H1 (cell line): ENCODE measurements at regions not wholly inside any gene's neighbourhood (a gene's known extent, or its start where the extent isn't known, plus 50 kb on each side); places are given as distances from the start of the nearest gene placed in this dataset.

Source experiments
- CTCF ChIA-PET: fragments of 300-600 bp; sonication (Branson Sonifier 250); formaldehyde crosslinking; loops from one replicate; lab custom pipeline; 2021; ENCODE audit not compliant: partially characterized antibody; lab: Charles Lee
- POLR2A ChIA-PET: fragments of 300-600 bp; sonication (Branson Sonifier 250); formaldehyde crosslinking; loops from one replicate; lab custom pipeline; 2021; ENCODE audit warnings: inconsistent platforms; ENCODE audit not compliant: partially characterized antibody; lab: Charles Lee
- DNase-seq, 2 experiments: peaks; one replicate each; pipeline versions ENCODE4 v3.0.0 to v3.0.0-alpha.2; 2010 to 2022; ENCODE audit warnings: low spot score in 2 of 2, low read depth in 1 of 2, mixed read lengths in 1 of 2
- FAIRE-seq: peaks from 2 replicates; lab custom pipeline; 2011; peaks lifted over from hg19 to GRCh38; lab: Jason Lieb, UNC
- H2AFZ ChIP-seq: 2 replicates; pipeline ENCODE4 v1.8.1; 2012; ENCODE audit warnings: low read length, inconsistent platforms
- H2AK5ac ChIP-seq: 2 replicates; pipeline ENCODE4 v1.6.1; 2013; ENCODE audit warnings: low read depth, low read length
- H2BK120ac ChIP-seq: replicated peaks from 2 replicates; pipeline ENCODE3; 2013; ENCODE audit warnings: low read depth, low read length, inconsistent platforms
- H2BK12ac ChIP-seq: 2 replicates; pipeline ENCODE4 v1.6.1; 2013; ENCODE audit warnings: low read depth, low read length
- H2BK15ac ChIP-seq: 2 replicates; pipeline ENCODE4 v1.6.1; 2013; ENCODE audit warnings: low read length
- H2BK20ac ChIP-seq: 2 replicates; pipeline ENCODE4 v1.6.1; 2013; ENCODE audit warnings: low read length
- H2BK5ac ChIP-seq: 2 replicates; pipeline ENCODE4 v1.6.1; 2013; ENCODE audit warnings: low read depth, low read length
- H3K14ac ChIP-seq: 2 replicates; pipeline ENCODE4 v1.6.1; 2013; ENCODE audit warnings: inconsistent platforms; ENCODE audit not compliant: insufficient read length
- H3K18ac ChIP-seq: 2 replicates; pipeline ENCODE4 v1.6.1; 2013; ENCODE audit warnings: low read length; ENCODE audit errors: extremely low read depth
- H3K23ac ChIP-seq: 2 replicates; pipeline ENCODE4 v1.6.1; 2013; ENCODE audit warnings: inconsistent platforms; ENCODE audit not compliant: insufficient read length
- H3K23me2 ChIP-seq: 2 replicates; pipeline ENCODE4 v1.6.1; 2013; ENCODE audit warnings: low read depth, low read length
- H3K27ac ChIP-seq: 2 replicates; pipeline ENCODE4 v1.6.1; 2011; ENCODE audit warnings: low read depth, low read length, inconsistent platforms
- H3K27me3 ChIP-seq, 4 experiments: replicated peaks in 1 of 4; 1 replicate in 1 of 4; 2 replicates in 3 of 4; pipeline versions ENCODE4 v1.6.1 to v1.8.1; 2011 to 2013; ENCODE audit warnings: low read length in 3 of 4, mild to moderate bottlenecking in 3 of 4, inconsistent platforms in 2 of 4, mixed read lengths in 2 of 4, moderate library complexity in 1 of 4; ENCODE audit not compliant: control insufficient read depth in 3 of 4, insufficient read depth in 3 of 4; ENCODE audit errors: extremely low read depth in 1 of 4
- H3K36me3 ChIP-seq, 4 experiments: 2 replicates each; pipeline versions ENCODE4 v1.6.1 to v1.8.1; 2011 to 2013; ENCODE audit warnings: mild to moderate bottlenecking in 4 of 4, low read length in 3 of 4, moderate library complexity in 2 of 4, control low read depth in 1 of 4, inconsistent platforms in 1 of 4; ENCODE audit not compliant: insufficient read depth in 4 of 4, control insufficient read depth in 2 of 4
- H3K4ac ChIP-seq: replicated peaks from 2 replicates; pipeline ENCODE3; 2013; ENCODE audit warnings: low read length, low read depth, mixed read lengths, inconsistent platforms; ENCODE audit not compliant: insufficient read length
- H3K4me1 ChIP-seq, 4 experiments: replicated peaks in 1 of 4; 1 replicate in 1 of 4; 2 replicates in 3 of 4; pipeline versions ENCODE4 v1.6.1 to v1.8.1; 2011 to 2013; ENCODE audit warnings: low read length in 3 of 4, inconsistent platforms in 2 of 4, mixed read lengths in 1 of 4; ENCODE audit not compliant: insufficient read depth in 4 of 4, control insufficient read depth in 3 of 4
- H3K4me2 ChIP-seq, 2 experiments: 2 replicates each; pipeline versions ENCODE4 v1.6.1 to v1.8.1; 2011 to 2013; ENCODE audit warnings: low read depth in 2 of 2, low read length in 2 of 2, control low read depth in 1 of 2, inconsistent platforms in 1 of 2, mild to moderate bottlenecking in 1 of 2; ENCODE audit not compliant: insufficient read depth in 1 of 2
- H3K4me3 ChIP-seq, 4 experiments: fragments of 200-600, 300-600 bp in 1 of 4; sonication (generic), shearing (Covaris generic), sonication (Bioruptor Twin) in 1 of 4; 2 replicates each; pipeline versions ENCODE4 v1.5.1 to v1.8.1; 2011 to 2016; ENCODE audit warnings: low read length in 4 of 4, low read depth in 3 of 4, control low read depth in 2 of 4, inconsistent platforms in 2 of 4, mild to moderate bottlenecking in 2 of 4, mixed read lengths in 1 of 4, moderate library complexity in 1 of 4; ENCODE audit not compliant: insufficient read depth in 2 of 4; ENCODE audit errors: extremely low read depth in 1 of 4
- H3K56ac ChIP-seq: replicated peaks from 2 replicates; pipeline ENCODE3; 2013; ENCODE audit warnings: low read depth, mild to moderate bottlenecking, mixed read lengths, low read length, inconsistent platforms; ENCODE audit not compliant: insufficient read length
- H3K79me1 ChIP-seq: 2 replicates; pipeline ENCODE4 v1.6.1; 2013; ENCODE audit warnings: low read depth, low read length, control low read depth
- H3K79me2 ChIP-seq, 2 experiments: 2 replicates each; pipeline versions ENCODE4 v1.6.1 to v1.8.1; 2012 to 2013; ENCODE audit warnings: low read length in 2 of 2, mild to moderate bottlenecking in 2 of 2, inconsistent platforms in 1 of 2; ENCODE audit not compliant: insufficient read depth in 2 of 2, control insufficient read depth in 1 of 2
- H3K9ac ChIP-seq, 4 experiments: replicated peaks in 1 of 4; 1 replicate in 1 of 4; 2 replicates in 3 of 4; pipeline versions ENCODE4 v1.6.1 to v1.8.1; 2011 to 2013; ENCODE audit warnings: low read depth in 3 of 4, low read length in 3 of 4, control low read depth in 2 of 4, mild to moderate bottlenecking in 2 of 4, moderate library complexity in 2 of 4, inconsistent platforms in 1 of 4; ENCODE audit errors: extremely low read depth in 1 of 4
- H3K9me3 ChIP-seq, 2 experiments: 2 replicates each; pipeline versions ENCODE4 v1.6.1 to v1.8.1; 2012 to 2013; ENCODE audit warnings: mild to moderate bottlenecking in 2 of 2, moderate library complexity in 2 of 2, control low read depth in 1 of 2, inconsistent platforms in 1 of 2, low read depth in 1 of 2, low read length in 1 of 2, mixed read lengths in 1 of 2; ENCODE audit not compliant: insufficient read depth in 2 of 2
- H4K20me1 ChIP-seq, 2 experiments: replicated peaks in 1 of 2; 2 replicates each; pipeline versions ENCODE3 to v1.8.1; 2011 to 2013; ENCODE audit warnings: inconsistent platforms in 2 of 2, low read length in 2 of 2, mild to moderate bottlenecking in 1 of 2; ENCODE audit not compliant: insufficient read depth in 2 of 2, control insufficient read depth in 1 of 2
- H4K5ac ChIP-seq: 2 replicates; pipeline ENCODE4 v1.6.1; 2013; ENCODE audit warnings: low read length, low read depth, mixed read lengths, inconsistent platforms; ENCODE audit not compliant: insufficient read length
- H4K8ac ChIP-seq: 2 replicates; pipeline ENCODE4 v1.8.0; 2013; ENCODE audit warnings: mild to moderate bottlenecking, moderate library complexity, low read length, inconsistent platforms; ENCODE audit not compliant: insufficient read depth; ENCODE audit errors: extremely low read depth
- H4K91ac ChIP-seq: replicated peaks from 2 replicates; pipeline ENCODE3; 2013; ENCODE audit warnings: low read length, mixed read lengths, inconsistent platforms; ENCODE audit not compliant: insufficient read length
- BRCA1 ChIP-seq: IDR thresholded peaks from 2 replicates; pipeline ENCODE4 v1.6.1; 2012; ENCODE audit warnings: low read depth, low read length, improper control_type of control experiment
- CBX5 ChIP-seq: fragments of 300-800, 300-1000 bp; sonication (generic); IDR thresholded peaks from 2 replicates; pipeline ENCODE4 v1.7.1; 2016; ENCODE audit warnings: antibody characterized with exemption, low read length, low read depth
- EP300 ChIP-seq, 2 experiments: IDR thresholded peaks; 1 replicate in 1 of 2; 2 replicates in 1 of 2; pipeline ENCODE4 v1.6.1; 2011 to 2012; ENCODE audit warnings: low read depth in 2 of 2, low read length in 2 of 2, mild to moderate bottlenecking in 2 of 2, borderline replicate concordance in 1 of 2, inconsistent platforms in 1 of 2, moderate library complexity in 1 of 2
- JUN ChIP-seq: IDR thresholded peaks from 2 replicates; pipeline ENCODE4 v1.6.1; 2011; ENCODE audit warnings: low read depth, mild to moderate bottlenecking, improper control_type of control experiment, low read length
- POLR2AphosphoS5 ChIP-seq: IDR thresholded peaks from 2 replicates; pipeline ENCODE4 v1.6.1; 2011; ENCODE audit warnings: low read depth, low read length
- POU5F1 ChIP-seq: IDR thresholded peaks from 2 replicates; pipeline ENCODE4 v1.6.1; 2011; ENCODE audit warnings: low read depth, mild to moderate bottlenecking, low read length, moderate library complexity
- SIRT6 ChIP-seq: IDR thresholded peaks from one replicate; pipeline ENCODE4 v1.7.1; 2012; ENCODE audit warnings: low read length, inconsistent platforms
- TBP ChIP-seq: IDR thresholded peaks from 2 replicates; pipeline ENCODE4 v1.6.1; 2011; ENCODE audit warnings: low read depth, low read length, improper control_type of control experiment
- TCF12 ChIP-seq: IDR thresholded peaks from 2 replicates; pipeline ENCODE4 v1.6.1; 2011; ENCODE audit warnings: low read depth, mild to moderate bottlenecking, low read length
- TEAD4 ChIP-seq: IDR thresholded peaks from 2 replicates; pipeline ENCODE4 v1.6.1; 2012; ENCODE audit warnings: low read depth, low read length, inconsistent platforms, mixed read lengths
- WGBS, 2 experiments: shearing (Covaris generic) in 1 of 2; methylation state at CpG; one replicate each; pipeline versions ENCODE4 v1.1.6 to v1.1.7; 2013 to 2015; ENCODE audit warnings: low lambda C conversion rate in 2 of 2, mixed read lengths in 2 of 2, inconsistent platforms in 1 of 2, low coverage in 1 of 2, missing lambda C conversion rate in 1 of 2; ENCODE audit not compliant: insufficient replicate concordance in 2 of 2, insufficient coverage in 1 of 2, insufficient read length in 1 of 2; ENCODE audit errors: extremely low coverage in 1 of 2, missing lambda C conversion rate in 1 of 2; 5-methylcytosine and 5-hydroxymethylcytosine counted together
- TF ChIP-seq, protein P1 (sequence below): IDR thresholded peaks from 2 replicates; pipeline ENCODE4 v1.6.1; 2012; ENCODE audit warnings: inconsistent platforms
- TF ChIP-seq, protein P2 (sequence below): IDR thresholded peaks from 2 replicates; pipeline ENCODE4 v1.6.1; 2012; ENCODE audit warnings: inconsistent platforms

DNA sequence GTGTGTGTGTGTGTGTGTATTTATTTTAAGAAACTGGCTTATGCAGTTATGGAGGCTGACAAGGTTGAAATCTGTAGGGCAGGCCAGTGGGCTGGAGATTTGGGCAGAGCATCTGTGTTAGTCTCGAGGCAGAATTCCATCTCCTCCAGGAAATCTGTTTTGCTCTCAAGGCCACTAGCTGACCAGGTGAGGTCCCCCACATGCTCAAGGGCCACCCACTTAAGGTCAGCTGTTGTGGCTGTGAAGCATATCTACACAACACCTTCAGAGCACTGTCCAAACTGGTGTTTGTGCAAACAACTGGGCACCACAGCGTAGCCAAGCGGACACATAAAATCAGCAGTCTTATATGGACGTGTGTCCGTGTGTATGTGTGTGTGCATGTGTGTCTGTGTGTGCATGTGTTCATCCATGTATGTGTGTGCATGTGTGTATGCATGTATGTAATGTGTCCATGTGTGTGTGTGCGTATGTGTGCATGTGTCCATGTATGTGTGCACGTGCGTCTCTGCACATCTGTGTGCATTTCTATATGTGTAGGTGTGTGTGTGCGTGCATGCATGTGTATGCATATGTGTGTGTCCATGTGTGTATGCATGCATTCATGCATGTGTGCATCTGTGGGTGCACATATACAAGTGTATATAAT is 400.9 kb downstream of the BRD1 start:
- Histone ChIP-seq H3K9ac (no peak overlapping the region), H3K4me2 (no peak overlapping the region), H3K23me2 (0 out of 2 replicates have a peak, but pooled peaks cover 3% of the 10 kb centered on the region), H3K79me1 (no peaks in the 10 kb centered on the region; the same call in 1 of the 2 replicates), H4K20me1 (peaks cover 0 to 2% of the 10 kb centered on the region in 2 experiments), H3K27me3 (no peaks in the 10 kb centered on the region), H3K18ac (no peak overlapping the region), H2BK5ac (peak overlapping the region; percentile 35; the same call in 1 of the 2 replicates), H3K23ac (no peak overlapping the region), H2AK5ac (peak overlapping the region; percentile 92), H3K4ac (peak overlapping the region; percentile 54), H4K5ac (no peak overlapping the region), H2BK120ac (no peak overlapping the region), H2BK20ac (0 out of 2 replicates have a peak overlapping the region, but pooled peaks have one; percentile 34), H3K4me3 (no peak overlapping the region), H4K91ac (no peak overlapping the region), H3K9me3 (no peaks in the 10 kb centered on the region), H2BK12ac (no peak overlapping the region), H3K79me2 (no peaks in the 10 kb centered on the region), H2AFZ (no peak overlapping the region), H3K4me1 (peaks cover 0 to 3% (median 1%) of the 10 kb centered on the region in 4 experiments; a peak in 2 of 7 replicates), H4K8ac (peak overlapping the region; percentile 35; the same call in 1 of the 2 replicates), H2BK15ac (no peak overlapping the region), H3K36me3 (no peaks in the 10 kb centered on the region), H3K14ac (no peak overlapping the region), H3K27ac (no peak overlapping the region), H3K56ac (no peak overlapping the region)
- POLR2A ChIA-PET = no interaction called here
- FAIRE-seq (no peak), DNase-seq (no peak)
- CTCF ChIA-PET = interaction anchor here (0.9 to 1.5 kb wide), 4 partner anchors 8 to 275 kb away, joined by 3 to 4 read pairs (median 4); no protein-coding TSS in a partner anchor
- WGBS, 2 experiments = 94% methylated on average over 9 of the region's 9 CpGs; no CpG with 5 or more reads in 1 of the 2 experiments
- TF ChIP-seq, protein P1, sequence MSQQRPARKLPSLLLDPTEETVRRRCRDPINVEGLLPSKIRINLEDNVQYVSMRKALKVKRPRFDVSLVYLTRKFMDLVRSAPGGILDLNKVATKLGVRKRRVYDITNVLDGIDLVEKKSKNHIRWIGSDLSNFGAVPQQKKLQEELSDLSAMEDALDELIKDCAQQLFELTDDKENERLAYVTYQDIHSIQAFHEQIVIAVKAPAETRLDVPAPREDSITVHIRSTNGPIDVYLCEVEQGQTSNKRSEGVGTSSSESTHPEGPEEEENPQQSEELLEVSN = no peak
- TF ChIP-seq TEAD4 (no peak), SIRT6 (no peak), EP300 (IDR thresholded peaks at IDR 0.05; ENCODE audit: borderline replicate concordance in 1 of 2, low read depth in 2 of 2, low read length in 2 of 2) (no peak), CBX5 (no peak), BRCA1 (no peak), JUN (no peak), TBP (no peak), TCF12 (no peak), POLR2AphosphoS5 (no peak), POU5F1 (no peak)
- TF ChIP-seq, protein P2, sequence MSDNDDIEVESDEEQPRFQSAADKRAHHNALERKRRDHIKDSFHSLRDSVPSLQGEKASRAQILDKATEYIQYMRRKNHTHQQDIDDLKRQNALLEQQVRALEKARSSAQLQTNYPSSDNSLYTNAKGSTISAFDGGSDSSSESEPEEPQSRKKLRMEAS = no peak
